Activated CD8-positive, alpha-beta T cell treated with anti-CD3 and anti-CD28 coated beads for 36 hours (primary cell): ENCODE measurements at regions not wholly inside any gene's neighbourhood (a gene's known extent, or its start where the extent isn't known, plus 50 kb on each side); places are given as distances from the start of the nearest gene placed in this dataset.

Experiments used
- ATAC-seq: fragments of 200-7000 bp; cut with Tn5 transposase; one replicate; pipeline ENCODE4 v1.10.0; 2021; ENCODE audit warnings: mild to moderate bottlenecking, moderate library complexity
- CTCF ChIA-PET: fragments of 350-600 bp; sonication (Branson Sonifier 250); formaldehyde crosslinking; loops from one replicate; lab custom pipeline; 2021; ENCODE audit warnings: antibody characterized with exemption; lab: Charles Lee
- POLR2A ChIA-PET: fragments of 350-600 bp; sonication (Branson Sonifier 250); formaldehyde crosslinking; loops from one replicate; lab custom pipeline; 2021; ENCODE audit warnings: antibody characterized with exemption; lab: Charles Lee
- DNase-seq: peaks from one replicate; pipeline ENCODE4 v3.0.0-alpha.2; 2020
- H3K27ac Mint-ChIP-seq: one replicate; pipeline ENCODE4 v1.8.0; 2021; ENCODE audit warnings: mild to moderate bottlenecking, mixed read lengths
- H3K27me3 Mint-ChIP-seq: one replicate; pipeline ENCODE4 v1.8.0; 2021; ENCODE audit warnings: mixed read lengths
- H3K36me3 Mint-ChIP-seq: one replicate; pipeline ENCODE4 v1.8.0; 2021; ENCODE audit warnings: low read depth, mixed read lengths
- H3K4me1 Mint-ChIP-seq: one replicate; pipeline ENCODE4 v1.8.0; 2021; ENCODE audit warnings: low read depth, mixed read lengths
- H3K4me3 Mint-ChIP-seq: one replicate; pipeline ENCODE4 v1.8.0; 2021; ENCODE audit warnings: mild to moderate bottlenecking, moderate library complexity, mixed read lengths
- H3K9me3 Mint-ChIP-seq: one replicate; pipeline ENCODE4 v1.8.0; 2021; ENCODE audit warnings: mixed read lengths
- intact Hi-C: fragments of 100-400 bp; cut with micrococcal nuclease; formaldehyde crosslinking; loops from one replicate; pipeline ENCODE4 v1.10.0; 2022
- TF ChIP-seq, protein P1 (sequence below): fragments of 200-600 bp; IDR thresholded peaks from one replicate; pipeline ENCODE4 v1.8.0; 2022; ENCODE audit warnings: antibody characterized with exemption, mild to moderate bottlenecking

DNA sequence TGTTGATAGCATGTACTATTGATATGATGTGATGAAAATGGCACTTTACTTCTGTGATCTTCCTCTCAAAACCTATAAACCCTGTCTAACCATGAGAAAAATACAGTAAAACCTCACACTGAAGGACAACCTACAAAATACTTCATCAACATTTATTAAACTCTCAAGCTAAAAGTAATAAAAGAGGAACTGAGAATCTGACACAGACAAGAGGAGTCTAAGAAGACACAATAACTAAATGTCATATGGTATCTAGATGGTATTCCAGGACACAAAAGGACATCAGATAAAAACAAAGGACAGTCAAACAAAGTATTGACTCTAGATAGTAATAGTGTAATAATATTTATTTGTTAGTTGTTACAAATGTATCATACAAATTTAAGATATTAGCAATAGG is 655.3 kb downstream of the SH3BGRL start:
- no peak overlapping the region for H3K4me3 Mint-ChIP-seq
- intact Hi-C loops = no loop called here
- no peaks in the 10 kb centered on the region for H3K4me1 Mint-ChIP-seq
- ChIA-PET CTCF (interaction anchor here (1.4 kb wide), 1 partner anchor 12 kb away, joined by 3 read pairs; no protein-coding TSS in a partner anchor), POLR2A (no interaction called here)
- no peaks in the 10 kb centered on the region for H3K27me3 Mint-ChIP-seq
- H3K9me3 Mint-ChIP-seq = no peaks in the 10 kb centered on the region
- TF ChIP-seq, protein P1, sequence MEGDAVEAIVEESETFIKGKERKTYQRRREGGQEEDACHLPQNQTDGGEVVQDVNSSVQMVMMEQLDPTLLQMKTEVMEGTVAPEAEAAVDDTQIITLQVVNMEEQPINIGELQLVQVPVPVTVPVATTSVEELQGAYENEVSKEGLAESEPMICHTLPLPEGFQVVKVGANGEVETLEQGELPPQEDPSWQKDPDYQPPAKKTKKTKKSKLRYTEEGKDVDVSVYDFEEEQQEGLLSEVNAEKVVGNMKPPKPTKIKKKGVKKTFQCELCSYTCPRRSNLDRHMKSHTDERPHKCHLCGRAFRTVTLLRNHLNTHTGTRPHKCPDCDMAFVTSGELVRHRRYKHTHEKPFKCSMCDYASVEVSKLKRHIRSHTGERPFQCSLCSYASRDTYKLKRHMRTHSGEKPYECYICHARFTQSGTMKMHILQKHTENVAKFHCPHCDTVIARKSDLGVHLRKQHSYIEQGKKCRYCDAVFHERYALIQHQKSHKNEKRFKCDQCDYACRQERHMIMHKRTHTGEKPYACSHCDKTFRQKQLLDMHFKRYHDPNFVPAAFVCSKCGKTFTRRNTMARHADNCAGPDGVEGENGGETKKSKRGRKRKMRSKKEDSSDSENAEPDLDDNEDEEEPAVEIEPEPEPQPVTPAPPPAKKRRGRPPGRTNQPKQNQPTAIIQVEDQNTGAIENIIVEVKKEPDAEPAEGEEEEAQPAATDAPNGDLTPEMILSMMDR = no peak
- DNase-seq = no peak
- no peaks in the 10 kb centered on the region for H3K36me3 Mint-ChIP-seq
- ATAC-seq = no peak
- no peak overlapping the region for H3K27ac Mint-ChIP-seq

DNA sequence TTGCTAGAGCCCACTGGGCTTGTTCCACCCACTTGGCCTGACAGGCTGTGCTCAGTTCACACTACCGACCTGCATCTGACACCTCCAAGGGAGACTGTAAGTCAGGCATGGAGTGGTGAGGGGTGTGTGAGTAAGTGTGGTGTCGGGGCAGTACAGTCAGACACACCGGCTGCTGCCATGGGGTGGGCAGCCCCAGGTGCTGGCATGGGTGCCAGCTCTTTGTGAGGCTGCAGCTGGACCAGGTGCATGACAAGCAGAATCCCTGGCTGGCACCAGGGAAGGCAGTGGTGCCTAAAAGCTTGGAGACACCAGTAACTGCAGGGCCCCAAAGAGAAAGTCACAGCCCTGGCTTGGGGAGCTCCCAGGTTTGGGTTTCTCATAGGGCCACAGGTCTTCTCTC is 665.0 kb downstream of the SH3BGRL start:
- Mint-ChIP-seq H3K27me3 (no peaks in the 10 kb centered on the region), H3K4me1 (no peaks in the 10 kb centered on the region), H3K36me3 (no peaks in the 10 kb centered on the region), H3K27ac (no peak overlapping the region), H3K9me3 (peaks cover 4% of the 10 kb centered on the region), H3K4me3 (no peak overlapping the region)
- DNase-seq (no peak), ATAC-seq (no peak)
- ChIA-PET CTCF (no interaction called here), POLR2A (no interaction called here)
- intact Hi-C loops = no loop called here
- TF ChIP-seq, protein P1 = no peak

DNA sequence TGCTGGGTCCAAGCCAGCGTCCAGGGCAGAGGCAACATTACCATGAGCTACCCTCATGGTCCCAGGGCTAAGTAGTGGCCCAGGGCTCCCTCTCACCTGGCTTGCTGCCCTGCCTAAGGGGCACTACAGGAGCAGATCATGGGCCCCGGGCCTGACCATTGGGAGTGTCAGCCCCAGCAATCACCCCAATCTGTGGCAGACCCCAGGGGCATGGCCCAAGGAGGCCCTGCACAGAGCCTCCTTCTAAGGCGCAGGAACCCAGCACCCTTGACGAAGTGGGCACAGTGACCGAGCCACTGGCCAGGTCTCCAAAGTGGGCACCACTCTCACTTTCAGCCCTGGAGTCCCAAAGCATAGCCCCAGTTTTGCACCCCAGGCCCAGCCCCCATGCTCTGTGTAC is 667.1 kb downstream of the SH3BGRL start:
- no peak for DNase-seq
- Mint-ChIP-seq H3K9me3 (peaks cover 4% of the 10 kb centered on the region), H3K27ac (no peak overlapping the region), H3K4me1 (no peaks in the 10 kb centered on the region), H3K27me3 (no peaks in the 10 kb centered on the region), H3K36me3 (no peaks in the 10 kb centered on the region), H3K4me3 (no peak overlapping the region)
- intact Hi-C loops = no loop called here
- TF ChIP-seq, protein P1 = no peak
- ATAC-seq = no peak
- CTCF ChIA-PET = interaction anchor here (1.1 kb wide), 1 partner anchor 11 kb away, joined by 3 read pairs; no protein-coding TSS in a partner anchor
- POLR2A ChIA-PET = no interaction called here

DNA sequence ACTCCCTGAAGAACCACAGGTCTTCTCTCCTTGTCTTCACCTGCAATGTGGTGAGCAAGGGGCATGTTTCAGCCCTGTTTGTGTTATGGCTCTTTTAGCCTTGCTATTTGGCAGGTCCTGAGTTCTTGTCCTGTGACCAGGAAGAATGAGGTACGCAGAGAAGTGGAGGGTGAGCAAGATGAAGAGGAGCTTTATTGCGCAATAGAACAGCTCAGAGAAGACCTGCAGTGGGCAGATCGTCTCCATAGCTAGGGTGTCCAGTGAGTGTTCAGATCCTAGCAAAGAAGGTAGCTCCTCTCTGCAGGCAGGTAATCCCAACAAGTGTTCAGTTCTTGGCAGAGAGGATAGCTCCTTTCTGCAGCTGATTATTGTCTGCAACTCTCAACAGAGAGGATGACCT is 672.9 kb downstream of the SH3BGRL start:
- Mint-ChIP-seq H3K27me3 (no peaks in the 10 kb centered on the region), H3K9me3 (no peaks in the 10 kb centered on the region)
- CTCF ChIA-PET = no interaction called here

DNA sequence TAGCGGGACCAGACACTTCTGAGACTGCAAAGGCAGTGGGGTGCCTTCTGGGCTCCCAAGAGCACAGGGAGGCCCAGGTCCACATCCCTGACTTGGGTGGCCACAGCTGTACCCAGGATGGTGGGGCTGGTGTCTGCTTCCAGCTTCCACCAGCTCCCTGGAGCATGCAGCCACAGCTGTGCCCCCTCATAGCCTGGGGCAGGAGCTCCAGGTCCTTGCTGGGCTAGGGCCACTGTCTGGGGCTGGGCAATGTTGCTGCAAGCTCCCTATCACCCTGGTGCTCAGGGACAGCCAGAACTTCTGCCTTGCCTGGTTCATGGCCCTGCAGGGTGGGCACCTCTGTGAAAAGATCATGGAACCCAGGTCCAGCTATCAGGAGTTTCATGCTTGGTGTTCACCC is 673.9 kb downstream of the SH3BGRL start:
- intact Hi-C loops = no loop called here
- ATAC-seq (no peak), DNase-seq (no peak)
- H3K27me3 Mint-ChIP-seq = no peaks in the 10 kb centered on the region
- ChIA-PET CTCF (no interaction called here), POLR2A (no interaction called here)
- H3K27ac Mint-ChIP-seq = no peak overlapping the region
- no peak overlapping the region for H3K4me3 Mint-ChIP-seq
- no peaks in the 10 kb centered on the region for H3K36me3 Mint-ChIP-seq
- H3K9me3 Mint-ChIP-seq = no peaks in the 10 kb centered on the region
- TF ChIP-seq, protein P1 = no peak
- H3K4me1 Mint-ChIP-seq = no peaks in the 10 kb centered on the region

More for the DNA sequence above, 672.9 kb downstream of the SH3BGRL start:
- POLR2A ChIA-PET = no interaction called here
- ATAC-seq = no peak
- DNase-seq = no peak
- Mint-ChIP-seq H3K27ac (no peak overlapping the region), H3K36me3 (no peaks in the 10 kb centered on the region), H3K4me3 (no peak overlapping the region), H3K4me1 (no peaks in the 10 kb centered on the region)
- intact Hi-C loops = no loop called here
- TF ChIP-seq, protein P1 = no peak
